ENCODE measurements at regions not wholly inside any gene's neighbourhood (a gene's known extent, or its start where the extent isn't known, plus 50 kb on each side); places are given as distances from the start of the nearest gene placed in this dataset.

DNA sequence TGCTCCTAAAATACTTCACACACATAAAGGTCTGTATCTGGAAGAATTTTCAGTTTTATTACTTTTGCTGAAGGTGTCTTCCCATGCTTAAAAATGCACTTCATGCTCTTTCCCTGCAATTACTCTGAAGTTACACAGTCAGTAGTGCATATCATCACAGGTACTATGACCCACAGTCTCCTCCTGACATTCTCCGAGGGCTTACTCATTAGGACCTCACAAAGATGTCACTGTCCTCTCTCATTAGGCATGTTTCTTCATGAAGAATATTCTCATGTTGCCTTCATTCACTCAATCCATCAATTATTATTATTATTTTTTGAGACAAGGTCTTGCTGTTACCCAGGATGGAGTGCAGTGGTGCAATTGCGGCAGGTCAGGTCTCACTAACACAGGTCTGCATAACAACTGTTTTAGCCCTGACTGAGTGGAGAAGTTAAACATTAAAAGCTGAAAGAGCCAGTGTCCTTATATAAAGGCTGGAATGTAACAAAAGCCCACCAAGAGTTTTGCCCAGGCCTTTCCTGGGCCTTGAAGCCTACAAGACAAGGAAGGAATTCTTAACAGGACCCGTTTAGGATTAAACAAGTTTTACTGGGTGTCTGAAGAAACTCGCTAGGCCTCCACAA lies 119.5 kb upstream of the WSCD2 start:
- TF ChIP-seq, protein P1, sequence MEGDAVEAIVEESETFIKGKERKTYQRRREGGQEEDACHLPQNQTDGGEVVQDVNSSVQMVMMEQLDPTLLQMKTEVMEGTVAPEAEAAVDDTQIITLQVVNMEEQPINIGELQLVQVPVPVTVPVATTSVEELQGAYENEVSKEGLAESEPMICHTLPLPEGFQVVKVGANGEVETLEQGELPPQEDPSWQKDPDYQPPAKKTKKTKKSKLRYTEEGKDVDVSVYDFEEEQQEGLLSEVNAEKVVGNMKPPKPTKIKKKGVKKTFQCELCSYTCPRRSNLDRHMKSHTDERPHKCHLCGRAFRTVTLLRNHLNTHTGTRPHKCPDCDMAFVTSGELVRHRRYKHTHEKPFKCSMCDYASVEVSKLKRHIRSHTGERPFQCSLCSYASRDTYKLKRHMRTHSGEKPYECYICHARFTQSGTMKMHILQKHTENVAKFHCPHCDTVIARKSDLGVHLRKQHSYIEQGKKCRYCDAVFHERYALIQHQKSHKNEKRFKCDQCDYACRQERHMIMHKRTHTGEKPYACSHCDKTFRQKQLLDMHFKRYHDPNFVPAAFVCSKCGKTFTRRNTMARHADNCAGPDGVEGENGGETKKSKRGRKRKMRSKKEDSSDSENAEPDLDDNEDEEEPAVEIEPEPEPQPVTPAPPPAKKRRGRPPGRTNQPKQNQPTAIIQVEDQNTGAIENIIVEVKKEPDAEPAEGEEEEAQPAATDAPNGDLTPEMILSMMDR (IDR thresholded peaks at IDR 0.05; ENCODE audit: borderline replicate concordance, control extremely low read depth, extremely low read depth, insufficient read depth, missing control alignments): no peak
- in situ Hi-C loops (cut with MboI; ENCODE audit: low sequenced_read_pairs, unreplicated experiment): no loop called here

DNA sequence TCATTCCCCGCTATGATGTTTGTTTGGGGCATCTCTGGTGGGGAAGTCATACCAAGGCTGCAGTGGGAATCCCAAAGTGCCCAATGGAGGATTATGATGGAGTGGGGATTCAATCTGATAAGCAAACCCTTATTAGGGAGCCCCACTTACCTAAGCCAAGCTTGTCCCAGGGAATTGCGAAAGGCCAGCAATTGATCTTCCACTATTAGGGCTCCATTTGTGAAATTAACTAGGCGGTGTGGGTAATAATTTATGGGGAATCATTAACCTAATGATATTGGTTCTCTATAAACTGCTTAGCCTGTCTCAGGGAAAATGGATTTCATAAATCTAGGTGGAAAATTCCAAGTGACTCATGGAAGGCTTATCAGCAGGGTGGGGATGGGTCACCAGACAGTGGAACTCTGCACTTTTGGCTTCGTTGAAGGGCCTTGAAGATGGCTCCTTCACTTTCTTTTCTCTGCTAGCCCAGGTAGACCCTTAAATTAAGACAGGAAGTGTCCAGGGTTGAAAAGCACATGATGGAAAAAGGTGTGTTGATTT lies 113.0 kb upstream of the WSCD2 start:
- in situ Hi-C loops (cut with MboI; ENCODE audit: low sequenced_read_pairs, unreplicated experiment): no loop called here
- no peak for DNase-seq (ENCODE audit: low spot score)
- TF ChIP-seq, protein P1 (IDR thresholded peaks at IDR 0.05; ENCODE audit: borderline replicate concordance, control extremely low read depth, extremely low read depth, insufficient read depth, missing control alignments): no peak

More for the DNA sequence above, 119.5 kb upstream of the WSCD2 start:
- no peak for DNase-seq (ENCODE audit: low spot score)

DNA sequence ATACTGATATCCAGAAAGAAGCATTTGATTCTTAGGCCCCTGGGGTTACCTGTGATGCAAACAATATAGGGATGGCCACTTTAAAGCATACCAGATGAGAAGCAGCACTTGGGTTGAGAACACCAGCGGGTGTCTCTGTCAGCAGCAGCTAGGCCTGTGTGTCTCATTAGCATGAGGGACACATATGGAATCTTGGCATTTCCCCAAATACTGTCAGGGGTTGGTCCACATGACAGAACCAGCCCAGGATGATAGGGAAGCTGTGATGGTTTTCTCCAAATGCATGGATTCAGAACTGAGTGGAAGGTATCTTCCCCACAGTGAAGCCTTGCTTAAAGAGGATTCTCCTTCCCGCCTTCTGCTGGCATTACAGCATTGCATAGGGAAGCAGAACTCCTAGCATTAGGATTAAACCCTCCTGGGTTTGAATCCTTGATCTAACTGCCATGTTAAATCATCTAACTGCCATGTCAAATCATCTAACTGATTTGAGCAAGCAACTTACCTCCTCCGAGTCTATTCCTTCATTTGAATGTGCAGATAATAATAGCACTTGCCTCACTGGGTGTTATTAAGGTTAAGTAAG lies 111.5 kb upstream of the WSCD2 start:
- no peak for DNase-seq (ENCODE audit: low spot score)
- TF ChIP-seq, protein P1 (IDR thresholded peaks at IDR 0.05; ENCODE audit: borderline replicate concordance, control extremely low read depth, extremely low read depth, insufficient read depth, missing control alignments): no peak
- in situ Hi-C loops (cut with MboI; ENCODE audit: low sequenced_read_pairs, unreplicated experiment): no loop called here

DNA sequence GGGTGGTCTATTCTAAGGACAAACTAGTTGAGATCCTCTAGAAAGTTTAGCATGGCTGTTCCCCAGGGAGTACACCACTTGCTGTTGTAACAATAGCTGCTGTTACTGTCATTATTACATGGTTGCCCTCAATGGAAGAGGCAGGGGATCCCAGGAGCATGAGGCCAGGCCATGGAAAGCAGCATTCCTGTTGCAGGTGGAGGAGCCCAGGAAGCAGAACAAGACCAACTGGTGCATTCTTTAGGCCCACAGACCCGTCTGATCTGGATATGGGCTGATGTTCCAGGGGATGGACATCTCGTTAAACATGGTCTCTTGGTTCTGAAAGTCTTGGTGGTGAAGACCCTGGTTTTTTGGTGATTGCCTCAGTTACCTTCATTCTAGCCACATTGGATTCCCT lies 109.2 kb upstream of the WSCD2 start:
- DNase-seq (ENCODE audit: low spot score): no peak
- TF ChIP-seq, protein P1 (IDR thresholded peaks at IDR 0.05; ENCODE audit: borderline replicate concordance, control extremely low read depth, extremely low read depth, insufficient read depth, missing control alignments): no peak
- in situ Hi-C loops (cut with MboI; ENCODE audit: low sequenced_read_pairs, unreplicated experiment): no loop called here

DNA sequence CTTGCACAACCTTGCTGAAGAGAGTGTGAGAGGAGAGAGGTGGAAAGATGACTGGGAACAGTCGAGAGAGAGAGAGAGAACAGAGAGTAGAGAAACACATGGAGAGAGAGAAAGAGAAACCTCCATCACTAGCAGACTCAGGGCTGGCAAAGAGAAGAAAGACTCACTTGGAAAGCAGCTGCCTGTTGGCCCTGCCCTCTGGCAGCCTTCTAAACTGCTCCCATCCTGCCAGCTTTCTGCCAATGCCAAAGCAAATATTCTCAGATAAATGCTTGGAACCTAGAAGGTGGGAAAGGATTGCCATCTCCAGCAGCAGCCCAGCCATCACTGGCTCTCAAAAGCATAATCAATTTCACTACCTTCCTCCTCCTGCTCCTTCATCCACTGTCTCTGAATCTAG lies 107.9 kb upstream of the WSCD2 start:
- no peak for DNase-seq (ENCODE audit: low spot score)
- in situ Hi-C loops (cut with MboI; ENCODE audit: low sequenced_read_pairs, unreplicated experiment): no loop called here
- TF ChIP-seq, protein P1 (IDR thresholded peaks at IDR 0.05; ENCODE audit: borderline replicate concordance, control extremely low read depth, extremely low read depth, insufficient read depth, missing control alignments): no peak

DNA sequence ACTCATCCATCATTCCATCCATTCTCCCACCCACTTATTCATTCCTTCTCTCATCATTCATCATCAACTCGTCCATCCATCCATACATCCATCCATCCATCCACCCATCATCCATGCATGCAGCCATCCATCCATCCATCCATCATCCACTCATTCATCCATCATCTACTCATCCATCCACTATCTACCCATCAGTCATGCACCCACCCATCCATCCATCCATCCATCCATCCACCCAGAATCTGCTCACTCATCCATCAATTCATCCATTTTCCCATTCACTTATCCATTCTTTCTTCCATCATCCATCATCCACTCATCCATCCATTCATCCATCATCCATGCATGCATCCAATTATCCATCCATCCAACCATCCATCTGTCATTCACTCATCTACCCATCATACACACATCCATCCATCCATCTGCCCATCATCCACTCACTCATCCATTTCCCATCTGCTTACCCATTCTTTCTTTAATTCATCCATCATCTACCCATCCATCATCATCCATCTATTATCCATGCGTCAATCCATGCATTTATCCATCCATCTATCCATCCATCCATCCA lies 107.1 kb upstream of the WSCD2 start:
- TF ChIP-seq, protein P1 (IDR thresholded peaks at IDR 0.05; ENCODE audit: borderline replicate concordance, control extremely low read depth, extremely low read depth, insufficient read depth, missing control alignments): no peak
- in situ Hi-C loops (cut with MboI; ENCODE audit: low sequenced_read_pairs, unreplicated experiment): no loop called here

More for the DNA sequence above, 107.1 kb upstream of the WSCD2 start:
- DNase-seq (ENCODE audit: low spot score): no peak

All from GM13976 (cell line).